Keratinocyte (primary cell): ENCODE measurements at regions not wholly inside any gene's neighbourhood (a gene's known extent, or its start where the extent isn't known, plus 50 kb on each side); places are given as distances from the start of the nearest gene placed in this dataset.

Experiments
- CTCF ChIP-seq, 3 experiments: IDR thresholded peaks in 1 of 3; conservative IDR thresholded peaks in 1 of 3; optimal IDR thresholded peaks in 1 of 3; 2 replicates in 2 of 3; 3 replicates in 1 of 3; pipeline versions ENCODE3 to v1.5.1; 2011; ENCODE audit warnings: low read length in 3 of 3, mild to moderate bottlenecking in 3 of 3, moderate library complexity in 2 of 3, control low read depth in 1 of 3, inconsistent platforms in 1 of 3; ENCODE audit not compliant: insufficient read depth in 2 of 3; ENCODE audit errors: extremely low read depth in 1 of 3
- EZH2 ChIP-seq: IDR thresholded peaks from one replicate; pipeline ENCODE4 v1.6.1; 2012; ENCODE audit warnings: inconsistent platforms, mild to moderate bottlenecking, low read length, moderate library complexity

GRCh38 chr13:65535370-65535769 lies 1694.8 kb downstream of the PCDH9 start:
- TF ChIP-seq CTCF (optimal IDR thresholded peaks at IDR 0.05 in 1 of 3, IDR thresholded peaks at IDR 0.05 in 1 of 3, conservative IDR thresholded peaks at IDR 0.05 in 1 of 3; ENCODE audit: extremely low read depth in 1 of 3, insufficient read depth in 2 of 3, low read length in 3 of 3) = no peak
- no peak for TF ChIP-seq EZH2
